ENCODE measurements at regions not wholly inside any gene's neighbourhood (a gene's known extent, or its start where the extent isn't known, plus 50 kb on each side); places are given as distances from the start of the nearest gene placed in this dataset.
A peak's percentile ranks its signal among the peaks of the same experiment; 100 is the strongest.
"Not testable (repeated sequence)": the region's sequence is repeated elsewhere in the genome, so short reads cannot be mapped to it uniquely, and the experiment has no call there.

DNA sequence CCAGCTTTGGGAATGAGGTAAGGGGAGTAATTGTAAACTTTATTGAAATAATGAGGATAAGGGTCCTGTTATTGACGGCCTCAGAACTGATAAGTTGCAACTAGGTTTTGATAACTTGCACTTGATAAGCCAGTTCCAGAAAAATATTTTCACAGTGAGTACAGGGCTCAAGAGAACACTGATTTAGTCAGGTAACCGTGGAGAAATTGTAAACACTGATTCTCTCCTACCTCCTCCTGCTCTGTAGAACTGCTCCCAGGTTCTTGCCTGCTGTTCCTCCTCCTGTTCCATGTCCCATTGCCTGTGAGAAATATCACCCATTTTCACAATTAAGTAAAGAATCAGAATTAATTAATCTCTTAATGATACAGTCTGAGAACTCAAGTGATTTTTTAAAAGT, 55.0 kb upstream of the CXXC4 start:
- no peak for FAIRE-seq

- no peak for FAIRE-seq
Measured at GRCh38 chr4:104559502-104559901, 64.8 kb upstream of the CXXC4 start.

- no peak for FAIRE-seq
Measured at GRCh38 chr4:104571341-104571740, 76.6 kb upstream of the CXXC4 start.

DNA sequence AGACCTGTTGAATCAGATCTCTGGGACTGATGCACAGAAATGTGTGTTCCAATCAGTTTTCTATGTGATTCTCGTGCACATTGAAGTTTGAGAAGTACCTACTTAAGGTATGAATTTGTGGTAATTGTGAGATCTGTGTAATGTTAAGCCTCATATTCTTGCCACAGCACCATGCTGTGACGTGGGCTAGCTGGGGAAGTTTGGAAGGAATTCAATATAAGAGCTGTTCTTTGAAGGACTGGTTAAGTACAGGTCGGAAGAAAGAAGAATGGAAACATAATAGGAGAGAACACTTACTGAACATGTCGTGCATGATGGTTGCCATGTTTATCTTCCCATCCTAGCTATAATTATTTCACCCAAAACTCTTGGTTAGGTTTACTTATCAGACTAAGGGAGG, 79.7 kb upstream of the CXXC4 start:
- FAIRE-seq, result no peak

GRCh38 chr4:104575278-104575677, 80.6 kb upstream of the CXXC4 start:
- FAIRE-seq, result no peak

DNA sequence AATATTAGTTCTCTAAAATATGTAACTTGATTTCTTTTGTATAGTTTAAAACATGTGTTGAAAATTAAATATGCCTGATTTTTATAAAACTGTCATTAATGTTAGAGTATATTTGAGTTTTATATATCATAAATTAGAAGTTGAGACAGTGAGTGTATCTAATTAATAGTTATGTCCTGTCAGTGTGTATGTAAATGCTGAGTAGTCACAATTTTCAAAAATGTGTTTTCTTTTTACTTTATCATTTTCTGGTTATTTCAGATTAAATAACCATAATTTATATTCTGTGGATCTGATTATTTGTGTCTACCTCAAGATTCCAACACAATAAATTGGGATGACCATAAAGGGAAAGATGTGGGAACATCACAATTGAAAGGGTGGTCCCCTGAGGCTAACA, 82.7 kb upstream of the CXXC4 start:
- FAIRE-seq, result peak; percentile 74

GRCh38 chr4:104581476-104581875, 86.8 kb upstream of the CXXC4 start:
- FAIRE-seq, result not testable (repeated sequence)

DNA sequence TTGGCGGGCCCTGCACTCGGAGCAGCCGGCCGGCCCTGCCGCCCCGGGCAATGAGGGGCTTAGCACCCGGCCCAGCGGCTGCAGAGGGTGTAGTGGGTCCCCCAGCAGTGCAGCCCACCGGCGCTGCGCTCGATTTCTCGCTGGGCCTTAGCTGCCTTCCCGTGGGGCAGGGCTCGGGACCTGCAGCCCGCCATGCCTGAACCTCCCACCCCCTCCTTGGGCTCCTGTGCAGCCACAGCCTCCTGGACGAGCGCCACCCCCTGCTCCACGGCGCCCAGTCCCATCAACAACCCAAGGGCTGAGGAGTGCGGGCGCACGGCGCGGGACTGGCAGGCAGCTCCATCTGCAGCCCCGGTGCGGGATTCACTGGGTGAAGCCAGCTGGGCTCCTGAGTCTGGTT, 87.4 kb upstream of the CXXC4 start:
- FAIRE-seq, result not testable (repeated sequence)

DNA sequence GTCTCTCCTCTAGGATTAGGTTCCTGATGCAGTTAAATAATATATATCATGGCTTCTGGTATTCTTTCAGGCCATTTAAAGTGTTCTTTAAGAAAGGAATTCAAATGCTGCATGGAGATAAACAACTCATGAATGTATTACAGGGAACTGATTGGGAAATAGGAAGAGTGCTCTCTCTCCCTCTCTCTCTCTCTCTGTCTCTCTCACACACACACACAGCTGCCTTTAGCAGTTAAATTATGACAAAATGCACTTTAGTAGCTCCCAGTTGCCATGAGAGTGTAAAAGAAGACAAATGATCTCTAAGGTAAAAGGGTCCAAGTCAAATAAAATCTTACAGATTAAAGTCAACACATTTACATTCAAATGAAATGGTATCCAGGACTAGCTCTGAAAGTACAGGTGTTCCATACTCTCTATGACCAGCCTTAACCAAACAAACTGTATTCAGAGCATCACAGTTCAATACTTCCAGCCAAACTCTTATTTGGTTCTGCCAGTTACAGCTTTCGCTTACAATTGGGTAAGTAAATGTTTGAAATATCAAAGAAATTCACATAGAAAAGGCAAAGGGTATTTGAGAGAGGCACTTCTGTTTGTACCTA, 94.7 kb upstream of the CXXC4 start:
- no peak for FAIRE-seq

GRCh38 chr4:104591510-104591911, 96.8 kb upstream of the CXXC4 start:
- FAIRE-seq, result no peak

DNA sequence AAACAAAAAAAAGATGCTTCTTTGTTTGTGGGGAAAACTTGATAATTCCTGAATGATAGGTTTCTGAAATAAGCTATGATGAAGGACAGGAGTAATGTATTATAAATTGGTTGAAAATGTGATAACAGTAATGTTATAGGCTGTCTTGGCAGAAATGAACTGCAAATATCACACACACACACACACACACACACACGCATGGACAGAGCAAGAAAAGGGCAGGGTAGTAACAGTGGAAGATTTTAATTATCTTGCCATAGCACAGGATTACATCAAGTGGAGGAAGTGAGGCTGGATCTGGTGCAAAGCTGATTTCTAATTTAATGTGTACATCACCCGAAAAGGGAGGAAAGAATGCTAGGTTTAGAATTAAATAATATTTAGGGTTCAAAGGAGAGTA, 97.5 kb upstream of the CXXC4 start:
- FAIRE-seq, result no peak

- FAIRE-seq, result no peak
Measured at GRCh38 chr4:104593019-104593418, 98.3 kb upstream of the CXXC4 start.

DNA sequence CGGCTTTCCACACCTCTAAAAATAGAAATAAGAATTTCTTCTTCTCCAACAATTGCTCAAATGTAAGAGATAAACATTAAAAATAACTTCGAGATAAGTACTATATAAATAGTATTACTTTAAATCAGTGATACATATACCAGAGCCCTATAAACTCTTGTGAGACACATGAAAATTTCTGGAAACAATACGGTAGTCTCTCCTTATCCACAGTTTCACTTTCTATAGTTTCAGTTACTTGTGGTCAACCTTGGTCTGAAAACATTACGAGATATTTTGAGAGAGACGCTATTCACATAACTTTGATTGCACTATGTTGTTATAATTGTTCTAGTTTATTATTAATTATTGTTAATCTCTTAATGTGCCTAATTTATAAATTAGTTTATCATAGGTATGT, 101.5 kb upstream of the CXXC4 start:
- FAIRE-seq, result no peak

DNA sequence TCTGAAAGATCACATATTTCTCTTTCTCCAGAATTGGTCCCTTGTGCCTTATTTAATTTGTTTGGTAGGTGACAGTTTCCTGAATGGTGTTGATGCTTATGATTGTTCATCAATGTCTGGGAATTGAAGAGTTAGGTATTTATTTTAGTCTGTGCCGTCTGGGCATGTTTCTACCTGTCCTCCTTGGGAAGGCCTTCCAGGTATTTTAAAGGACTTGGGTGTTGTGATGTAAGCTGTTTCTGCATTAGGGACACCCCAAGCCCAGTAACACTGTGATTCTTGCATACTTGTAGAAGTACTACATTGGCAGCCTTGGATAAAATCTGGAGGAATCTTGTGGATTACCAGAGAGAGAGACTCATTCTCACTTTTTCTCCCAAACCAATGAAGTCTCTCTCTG, 120.8 kb upstream of the CXXC4 start:
- no peak for FAIRE-seq

DNA sequence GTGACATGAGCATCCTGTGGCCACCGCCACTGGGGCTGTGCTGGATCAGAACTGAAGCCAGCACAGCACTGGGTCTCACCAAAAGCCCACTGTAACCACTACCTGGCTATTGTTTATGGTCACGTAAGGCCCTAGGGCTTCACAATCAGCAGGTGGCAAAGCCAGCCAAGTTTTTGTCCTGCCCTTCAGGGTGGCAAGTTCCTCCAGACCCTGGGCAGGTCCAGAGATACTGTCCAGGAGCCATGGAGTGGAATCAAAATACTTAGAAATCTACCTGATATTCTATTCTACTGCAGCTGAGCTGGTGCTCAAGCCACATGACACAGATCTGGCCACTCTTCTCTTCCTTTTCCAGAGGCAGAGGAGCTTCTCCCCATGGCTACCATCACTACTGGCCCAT, 121.2 kb upstream of the CXXC4 start:
- no peak for FAIRE-seq

- FAIRE-seq, result no peak
Measured at GRCh38 chr4:104616401-104616820, 121.7 kb upstream of the CXXC4 start.

GRCh38 chr4:104625706-104626105, 131.0 kb upstream of the CXXC4 start:
- no peak for FAIRE-seq

GRCh38 chr4:104629601-104630000, 134.9 kb upstream of the CXXC4 start:
- FAIRE-seq, result no peak

- no peak for FAIRE-seq
Measured at GRCh38 chr4:104630272-104630671, 135.6 kb upstream of the CXXC4 start.

DNA sequence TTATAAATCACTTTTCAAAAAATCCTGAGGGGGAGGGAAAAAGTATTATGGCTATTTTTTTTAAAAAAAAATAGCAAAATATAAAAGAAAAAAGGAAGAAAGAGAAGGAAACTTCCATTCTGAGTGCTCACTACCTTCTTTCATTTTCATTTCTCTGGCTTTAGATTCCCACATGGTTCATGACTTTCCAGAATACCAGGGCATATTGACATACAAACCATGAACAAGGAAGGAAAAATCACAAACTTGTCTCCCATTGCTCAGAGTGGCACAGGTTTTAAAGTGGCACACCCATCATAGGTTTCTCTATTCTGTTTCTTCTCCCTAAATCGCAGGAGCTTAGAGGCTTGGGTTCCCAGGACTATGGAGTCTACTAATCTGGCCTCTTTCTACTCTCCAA, 136.3 kb upstream of the CXXC4 start:
- FAIRE-seq, result no peak

GRCh38 chr4:104641418-104641817, 146.7 kb upstream of the CXXC4 start:
- no peak for FAIRE-seq

- no peak for FAIRE-seq
Measured at GRCh38 chr4:104642521-104642920, 147.8 kb upstream of the CXXC4 start.

DNA sequence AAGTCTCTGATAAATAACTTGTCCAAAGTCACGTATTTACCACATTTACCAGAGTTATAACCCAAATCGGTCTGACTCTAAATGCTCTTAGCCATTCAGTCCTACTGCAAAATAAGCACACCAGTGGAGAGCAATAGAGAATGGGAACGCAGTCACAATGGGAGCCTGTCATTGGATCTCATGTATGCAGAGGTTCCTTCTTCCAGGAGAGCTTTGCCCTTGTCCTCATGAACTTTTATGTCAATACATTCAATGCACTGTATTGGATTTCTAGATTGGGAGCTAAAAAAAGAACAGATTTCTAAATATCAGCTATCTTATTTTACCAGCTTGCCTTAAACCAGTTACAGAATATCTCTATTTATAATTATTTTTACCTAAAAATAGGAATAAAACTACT, 149.1 kb upstream of the CXXC4 start:
- no peak for FAIRE-seq

- FAIRE-seq, result no peak
Measured at GRCh38 chr4:104649631-104650030, 154.9 kb upstream of the CXXC4 start.

DNA sequence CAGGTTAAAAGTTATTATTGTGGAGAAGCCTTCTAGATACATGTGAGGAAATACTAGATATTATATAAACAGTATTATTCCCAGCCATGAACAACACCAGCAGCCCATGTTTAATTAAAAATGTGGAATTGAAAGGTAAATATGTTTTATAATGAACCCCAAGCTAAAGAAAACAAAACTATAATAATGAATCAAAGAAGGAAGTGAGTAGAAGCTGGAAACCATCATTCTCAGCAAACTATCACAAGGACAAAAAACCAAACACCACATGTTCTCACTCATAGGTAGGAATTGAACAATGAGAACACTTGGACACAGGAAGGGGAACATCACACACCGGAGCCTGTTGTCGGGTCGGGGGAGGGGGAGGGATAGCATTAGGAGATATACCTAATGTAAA, 167.6 kb upstream of the CXXC4 start:
- FAIRE-seq, result not testable (repeated sequence)

DNA sequence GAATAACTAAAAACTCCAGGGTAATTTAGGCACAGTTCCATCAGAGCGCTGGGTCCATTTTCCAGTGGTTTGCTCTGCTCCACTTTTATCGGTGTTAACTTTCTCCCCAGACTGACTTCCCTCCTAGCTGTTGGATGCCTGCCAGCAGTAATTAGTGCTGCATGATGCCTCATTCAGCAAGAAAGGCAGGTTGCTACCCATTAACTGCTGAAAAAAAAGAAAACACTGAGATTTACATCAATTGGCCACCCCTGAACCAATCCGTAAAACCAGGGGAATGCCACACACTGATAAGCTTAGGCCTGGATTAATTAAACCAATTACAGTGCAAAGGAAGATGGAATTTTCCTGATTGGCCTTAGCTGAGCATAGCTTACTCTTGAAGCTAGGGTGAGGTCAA, 182.4 kb upstream of the CXXC4 start:
- FAIRE-seq, result no peak
